IgD-negative memory B cell (primary cell): ENCODE measurements at regions not wholly inside any gene's neighbourhood (a gene's known extent, or its start where the extent isn't known, plus 50 kb on each side); places are given as distances from the start of the nearest gene placed in this dataset.

Experiments
- H3K27ac Mint-ChIP-seq, 3 donors: one replicate each; pipeline ENCODE4 v1.8.0; 2020 to 2022; ENCODE audit warnings: mild to moderate bottlenecking in 3 of 3, mixed read lengths in 3 of 3, moderate library complexity in 1 of 3
- H3K27me3 Mint-ChIP-seq: one replicate; pipeline ENCODE4 v1.8.0; 2021; ENCODE audit warnings: mixed read lengths
- H3K36me3 Mint-ChIP-seq: one replicate; pipeline ENCODE4 v1.8.0; 2020; ENCODE audit warnings: mild to moderate bottlenecking, mixed read lengths
- H3K4me1 Mint-ChIP-seq, 3 donors: one replicate each; pipeline ENCODE4 v1.8.0; 2020 to 2022; ENCODE audit warnings: mixed read lengths in 3 of 3, mild to moderate bottlenecking in 1 of 3
- H3K4me3 Mint-ChIP-seq, 4 donors: one replicate each; pipeline ENCODE4 v1.8.0; 2020 to 2022; ENCODE audit warnings: mild to moderate bottlenecking in 4 of 4, mixed read lengths in 4 of 4, moderate library complexity in 3 of 4
- H3K9me3 Mint-ChIP-seq, 3 donors: one replicate each; pipeline ENCODE4 v1.8.0; 2020 to 2021; ENCODE audit warnings: mixed read lengths in 3 of 3, mild to moderate bottlenecking in 1 of 3

DNA sequence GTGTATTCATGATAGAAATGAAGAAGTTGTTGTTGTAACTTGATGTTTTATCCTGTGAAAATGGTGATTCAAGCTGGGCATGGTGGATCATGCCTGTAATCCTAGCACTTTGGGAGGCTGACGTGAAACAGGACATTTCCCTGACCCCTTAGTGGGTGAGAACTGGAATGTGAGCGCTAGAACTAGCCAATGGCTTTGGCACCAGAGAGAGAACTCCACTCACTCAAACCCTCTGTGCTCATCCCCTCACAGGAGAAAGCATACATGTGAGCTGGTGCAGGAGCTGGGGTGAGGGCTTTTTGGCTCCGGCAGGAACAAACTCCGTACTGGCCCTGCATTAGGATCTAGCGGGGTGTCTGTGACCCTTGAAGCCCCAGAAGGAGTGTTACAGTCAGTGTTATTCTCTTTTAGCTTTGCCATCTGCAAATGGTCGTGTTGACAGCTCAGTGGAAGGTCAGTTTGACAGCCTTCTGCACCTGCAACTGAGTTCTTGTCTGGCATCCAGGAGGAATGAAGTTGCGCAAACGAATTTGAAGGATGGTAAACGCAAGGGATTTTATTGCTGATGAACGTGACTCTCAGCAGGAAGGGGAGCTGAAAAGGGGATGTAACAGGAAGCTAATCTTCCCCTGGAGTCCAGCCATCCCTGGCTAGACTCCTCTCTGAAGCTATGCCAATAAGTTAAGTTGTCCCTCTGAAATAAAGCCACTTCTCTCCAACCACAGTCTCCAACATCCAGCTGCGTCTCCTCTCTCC, 1016.6 kb upstream of the CADM2 start:
- H3K4me3 Mint-ChIP-seq: no peak overlapping the region
- H3K27me3 Mint-ChIP-seq: no peaks in the 10 kb centered on the region
- no peaks in the 10 kb centered on the region for H3K36me3 Mint-ChIP-seq
- no peaks in the 10 kb centered on the region for H3K4me1 Mint-ChIP-seq
- H3K9me3 Mint-ChIP-seq: peaks cover 0 to 16% (median 2%) of the 10 kb centered on the region in 3 donors
- no peak overlapping the region for H3K27ac Mint-ChIP-seq

DNA sequence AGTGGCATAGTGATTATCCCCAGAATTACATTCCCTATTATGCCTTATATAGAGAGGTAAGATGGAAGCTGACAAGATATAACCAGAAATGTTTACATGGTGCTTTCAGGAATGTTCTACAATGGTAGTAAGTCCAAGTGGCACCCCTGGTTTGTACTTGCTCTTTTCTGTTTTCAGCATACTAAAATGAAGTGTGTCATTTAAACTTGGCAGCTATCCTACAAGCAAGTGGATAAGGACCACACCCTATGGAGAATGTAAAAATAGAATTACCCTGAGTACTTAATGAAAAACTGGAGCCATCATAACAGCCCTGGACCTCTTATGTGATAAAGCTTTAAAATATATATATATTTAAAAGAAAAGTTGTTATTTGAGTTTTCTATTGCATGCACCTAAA, 1012.7 kb upstream of the CADM2 start:
- Mint-ChIP-seq H3K9me3 (peaks cover 0 to 20% (median 2%) of the 10 kb centered on the region in 3 donors), H3K4me3 (no peak overlapping the region), H3K27me3 (no peaks in the 10 kb centered on the region), H3K4me1 (no peaks in the 10 kb centered on the region), H3K27ac (no peak overlapping the region), H3K36me3 (no peaks in the 10 kb centered on the region)

DNA sequence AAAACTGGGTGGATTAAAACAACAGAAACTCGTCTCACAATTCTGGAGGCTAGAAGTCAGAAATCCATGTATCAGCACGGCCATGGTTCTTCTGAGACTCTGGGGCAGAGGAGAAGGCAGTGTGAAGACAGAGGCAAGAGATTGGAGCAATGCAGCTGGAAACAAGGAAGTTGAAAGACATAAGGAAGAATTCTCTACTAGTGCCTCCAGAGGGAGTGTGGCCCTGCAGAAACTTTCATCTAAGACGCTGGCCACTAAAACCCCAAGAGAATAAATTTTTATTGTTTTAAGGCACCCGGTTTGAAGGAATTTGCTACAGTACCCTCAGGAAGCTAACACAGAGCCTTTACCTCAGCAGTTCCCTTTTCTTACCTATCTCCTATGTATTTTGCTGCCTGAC, 1012.2 kb upstream of the CADM2 start:
- Mint-ChIP-seq H3K4me1 (no peaks in the 10 kb centered on the region), H3K36me3 (no peaks in the 10 kb centered on the region), H3K27me3 (no peaks in the 10 kb centered on the region), H3K4me3 (no peak overlapping the region), H3K9me3 (peaks cover 0 to 20% (median 2%) of the 10 kb centered on the region in 3 donors), H3K27ac (no peak overlapping the region)

DNA sequence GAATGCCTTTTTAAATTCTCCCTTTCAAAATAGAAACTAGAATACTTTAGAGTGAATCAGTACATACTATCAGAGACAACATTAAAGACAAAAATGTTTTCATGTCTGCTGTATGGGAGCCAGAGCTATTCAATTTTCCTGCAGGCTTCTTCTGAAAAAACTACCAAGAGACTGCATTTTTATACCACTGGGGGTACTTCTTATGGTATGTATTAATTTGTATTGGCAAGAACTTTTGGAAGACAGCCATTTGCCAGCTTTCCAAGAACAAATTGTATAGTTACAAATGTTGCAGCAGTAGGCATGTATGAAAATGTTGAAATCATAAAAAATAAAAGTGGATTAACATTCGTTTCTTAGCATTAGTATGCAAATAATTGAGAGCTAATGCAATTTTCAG, 1010.0 kb upstream of the CADM2 start:
- Mint-ChIP-seq H3K27me3 (no peaks in the 10 kb centered on the region), H3K4me1 (no peaks in the 10 kb centered on the region), H3K9me3 (peaks cover 0 to 25% (median 2%) of the 10 kb centered on the region in 3 donors), H3K27ac (no peak overlapping the region), H3K36me3 (no peaks in the 10 kb centered on the region), H3K4me3 (no peak overlapping the region)

DNA sequence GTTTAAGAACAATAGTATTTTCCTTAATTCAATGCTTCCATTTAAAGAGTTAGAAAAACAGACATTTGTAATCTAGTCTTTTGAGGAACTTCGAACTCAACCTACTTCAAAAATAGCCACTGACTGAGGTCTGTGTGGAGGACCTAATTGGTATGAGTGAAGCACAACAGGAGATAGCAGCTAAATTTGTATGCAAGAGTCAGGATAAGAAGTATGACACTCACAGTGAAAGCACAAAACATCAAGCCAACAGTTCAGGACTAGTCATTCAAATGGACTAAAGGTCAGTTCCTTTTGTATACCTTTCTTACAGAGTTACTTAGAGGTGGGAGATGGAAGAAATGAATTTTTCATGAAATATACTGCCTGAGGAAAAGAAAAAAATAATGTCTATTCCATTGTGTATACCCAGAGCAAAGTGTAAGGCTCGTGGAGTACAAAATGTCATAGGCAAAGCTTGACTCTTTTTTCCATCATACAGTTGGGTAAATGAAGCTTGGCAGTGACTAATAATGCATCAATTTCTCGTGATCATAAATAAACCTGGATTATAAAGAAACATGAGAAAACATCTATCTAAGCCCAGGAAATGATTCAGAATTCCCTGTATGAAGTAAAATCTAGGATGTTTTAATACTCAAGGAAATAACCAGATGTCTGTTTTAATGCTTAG, 1005.2 kb upstream of the CADM2 start:
- Mint-ChIP-seq H3K4me3 (no peak overlapping the region), H3K27me3 (no peaks in the 10 kb centered on the region), H3K9me3 (peaks cover 2 to 9% (median 5%) of the 10 kb centered on the region in 3 donors), H3K4me1 (no peaks in the 10 kb centered on the region), H3K27ac (no peak overlapping the region), H3K36me3 (no peaks in the 10 kb centered on the region)

DNA sequence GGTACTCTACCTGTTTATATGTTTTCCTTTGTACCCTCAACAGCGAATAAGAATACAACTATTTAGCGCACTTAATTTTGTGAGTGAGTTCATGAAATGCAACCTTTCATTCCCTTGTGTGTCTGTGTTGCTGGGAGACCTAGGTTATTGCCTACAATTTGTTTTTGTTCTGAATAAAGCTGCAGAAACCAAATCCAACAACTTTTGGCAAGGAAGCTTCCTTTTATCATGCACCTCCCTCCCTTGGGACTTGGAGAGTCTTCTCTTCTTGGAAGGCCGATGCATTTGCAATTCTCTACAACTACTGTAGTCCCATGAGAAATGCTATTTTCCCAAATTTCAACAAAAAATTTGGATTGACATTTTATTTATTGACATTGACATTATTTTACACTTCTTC, 1002.4 kb upstream of the CADM2 start:
- Mint-ChIP-seq H3K27ac (no peak overlapping the region), H3K4me3 (no peak overlapping the region), H3K36me3 (no peaks in the 10 kb centered on the region), H3K27me3 (no peaks in the 10 kb centered on the region), H3K9me3 (peaks cover 2 to 5% (median 5%) of the 10 kb centered on the region in 3 donors), H3K4me1 (no peaks in the 10 kb centered on the region)

DNA sequence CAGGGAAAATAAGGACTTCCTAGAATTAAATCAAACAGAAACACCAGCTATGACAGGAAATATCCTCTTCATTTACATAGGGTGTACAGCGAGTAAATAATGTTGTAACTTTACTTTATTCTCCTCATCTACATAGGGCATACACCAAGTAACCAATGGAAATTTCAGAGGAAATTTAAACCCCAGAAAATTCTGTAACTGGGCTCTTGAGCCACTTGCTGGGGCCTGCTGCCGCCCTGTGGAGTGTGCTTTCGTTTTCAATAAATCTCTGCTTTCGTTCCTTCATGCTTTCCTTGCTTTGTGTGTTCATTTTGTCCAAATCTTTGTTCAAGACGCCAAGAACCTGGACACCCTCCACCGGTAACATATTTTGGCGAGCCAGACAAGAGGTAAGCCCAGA, 990.4 kb upstream of the CADM2 start:
- no peak overlapping the region for H3K4me3 Mint-ChIP-seq
- H3K27me3 Mint-ChIP-seq: no peaks in the 10 kb centered on the region
- peaks cover 3 to 12% (median 6%) of the 10 kb centered on the region in 3 donors for H3K9me3 Mint-ChIP-seq
- no peak overlapping the region for H3K27ac Mint-ChIP-seq
- H3K36me3 Mint-ChIP-seq: no peaks in the 10 kb centered on the region
- H3K4me1 Mint-ChIP-seq: no peaks in the 10 kb centered on the region

DNA sequence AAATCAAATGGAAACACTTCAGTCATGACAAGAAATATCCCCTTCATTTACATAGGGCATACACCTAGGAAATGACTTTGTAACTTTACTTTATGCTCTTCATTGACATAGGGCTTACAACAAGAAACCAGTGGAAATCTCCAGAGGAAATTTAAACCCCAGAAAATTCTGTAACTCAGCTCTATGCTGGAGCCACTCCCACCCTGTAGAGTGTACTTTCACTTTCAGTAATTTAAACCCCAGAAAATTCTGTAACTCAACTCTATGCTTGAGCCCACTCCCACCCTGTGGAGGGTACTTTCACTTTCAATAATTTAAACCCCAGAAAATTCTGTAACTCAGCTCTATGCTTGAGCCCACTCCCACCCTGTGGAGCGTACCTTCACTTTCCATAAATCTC, 987.1 kb upstream of the CADM2 start:
- H3K27me3 Mint-ChIP-seq: no peaks in the 10 kb centered on the region
- H3K27ac Mint-ChIP-seq: no peak overlapping the region
- H3K9me3 Mint-ChIP-seq: peaks cover 2 to 6% (median 2%) of the 10 kb centered on the region in 3 donors
- no peaks in the 10 kb centered on the region for H3K4me1 Mint-ChIP-seq
- H3K36me3 Mint-ChIP-seq: no peaks in the 10 kb centered on the region
- H3K4me3 Mint-ChIP-seq: no peak overlapping the region

DNA sequence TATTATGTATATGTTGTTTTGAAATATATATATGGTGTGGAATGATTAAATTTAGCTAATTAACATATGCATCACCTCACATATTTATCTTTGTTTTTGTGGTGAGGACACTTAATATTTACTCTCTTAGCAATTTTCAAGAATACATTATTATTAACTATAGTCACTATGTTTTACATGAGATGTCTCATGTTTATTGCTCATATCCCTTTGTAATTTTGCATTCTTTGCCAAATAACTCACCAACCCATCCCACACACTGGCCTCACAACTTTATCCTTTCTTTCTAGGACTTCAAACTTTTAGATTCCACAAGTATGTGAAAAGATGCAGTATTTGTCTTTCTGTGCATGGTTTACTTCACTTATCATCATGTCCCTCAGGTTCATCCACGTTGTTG, 950.2 kb upstream of the CADM2 start:
- Mint-ChIP-seq H3K9me3 (peaks cover 0 to 10% (median 2%) of the 10 kb centered on the region in 3 donors), H3K4me1 (no peaks in the 10 kb centered on the region), H3K36me3 (no peaks in the 10 kb centered on the region), H3K27ac (no peak overlapping the region), H3K4me3 (no peak overlapping the region), H3K27me3 (no peaks in the 10 kb centered on the region)

DNA sequence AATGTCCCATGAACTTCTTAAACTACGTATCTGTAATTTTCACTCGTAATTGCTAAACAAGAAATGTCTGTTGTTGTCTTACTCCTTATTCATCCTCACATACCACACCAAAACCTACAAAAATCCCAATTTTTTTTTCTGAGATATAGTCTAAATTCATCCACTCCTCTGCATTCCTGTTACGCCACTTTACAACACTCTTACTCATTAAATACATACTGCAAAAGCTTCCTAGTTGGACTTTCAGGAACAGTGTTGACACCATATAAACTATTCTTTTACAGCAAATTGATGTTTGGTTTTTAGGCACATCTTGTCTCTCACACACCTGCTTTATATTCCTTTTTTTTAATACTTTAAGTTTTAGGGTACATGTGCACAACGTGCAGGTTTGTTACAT, 934.9 kb upstream of the CADM2 start:
- Mint-ChIP-seq H3K27me3 (no peaks in the 10 kb centered on the region), H3K36me3 (no peaks in the 10 kb centered on the region), H3K4me1 (no peaks in the 10 kb centered on the region), H3K4me3 (no peak overlapping the region), H3K9me3 (peaks cover 0 to 5% (median 4%) of the 10 kb centered on the region in 3 donors), H3K27ac (no peak overlapping the region)

DNA sequence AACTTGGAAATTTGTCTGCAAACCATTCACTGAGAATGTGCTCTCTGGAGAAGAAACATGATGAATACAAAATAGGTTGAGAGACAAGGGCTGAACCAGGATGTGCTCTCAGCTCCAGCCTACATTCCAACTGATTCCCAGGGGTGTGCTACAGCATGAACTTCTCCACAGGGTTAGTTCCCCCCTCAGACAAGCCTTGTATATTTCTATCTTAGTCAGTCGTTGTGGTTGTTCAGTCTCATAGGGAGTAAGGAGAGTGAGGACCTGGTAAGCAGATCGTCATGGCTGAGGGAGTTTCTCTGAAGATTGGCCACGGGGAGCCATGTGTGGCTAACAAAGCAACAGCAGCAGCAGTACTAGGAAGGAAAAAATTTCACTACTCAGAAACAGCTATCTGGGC, 919.7 kb upstream of the CADM2 start:
- no peak overlapping the region for H3K27ac Mint-ChIP-seq
- H3K36me3 Mint-ChIP-seq: no peaks in the 10 kb centered on the region
- peaks cover 2 to 22% (median 3%) of the 10 kb centered on the region in 3 donors for H3K9me3 Mint-ChIP-seq
- H3K4me1 Mint-ChIP-seq: no peaks in the 10 kb centered on the region
- H3K27me3 Mint-ChIP-seq: no peaks in the 10 kb centered on the region
- no peak overlapping the region for H3K4me3 Mint-ChIP-seq

DNA sequence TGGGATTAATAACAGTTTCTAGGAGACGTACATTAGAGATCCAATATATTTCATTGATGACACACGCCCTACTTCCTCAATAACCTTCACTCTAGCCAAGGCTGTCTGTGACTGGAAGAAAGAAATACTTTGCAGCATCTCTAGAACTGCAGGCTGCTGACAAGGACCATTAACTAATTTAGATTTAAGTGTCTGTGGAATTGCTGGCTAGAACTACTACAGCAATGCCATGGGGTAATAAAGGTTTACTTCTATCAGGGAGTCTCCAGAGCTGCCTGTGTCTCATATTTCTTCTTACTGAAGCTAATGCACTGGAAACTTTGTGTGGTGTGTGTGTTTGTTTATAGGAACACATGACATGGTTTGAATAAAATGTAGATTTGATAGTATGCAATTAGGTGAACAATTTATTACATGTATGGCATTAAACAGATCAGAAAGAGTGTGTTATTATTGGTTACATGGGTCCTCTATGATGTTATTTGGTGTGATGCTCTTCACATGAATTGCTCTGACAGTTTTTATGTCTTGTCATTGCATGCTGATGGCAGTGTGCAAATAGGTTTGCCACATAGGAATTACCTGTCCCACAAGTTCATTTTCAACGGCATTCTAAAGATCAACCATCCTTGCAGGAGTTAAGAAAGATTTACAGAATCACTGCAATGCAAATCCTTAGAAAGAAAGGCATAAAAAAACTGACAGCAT, 916.2 kb upstream of the CADM2 start:
- H3K27ac Mint-ChIP-seq: no peak overlapping the region
- H3K4me1 Mint-ChIP-seq: peaks cover 0 to 1% (median 0%) of the 10 kb centered on the region in 3 donors
- H3K9me3 Mint-ChIP-seq: peaks cover 0 to 7% (median 2%) of the 10 kb centered on the region in 3 donors
- H3K27me3 Mint-ChIP-seq: no peaks in the 10 kb centered on the region
- no peak overlapping the region for H3K4me3 Mint-ChIP-seq
- no peaks in the 10 kb centered on the region for H3K36me3 Mint-ChIP-seq

DNA sequence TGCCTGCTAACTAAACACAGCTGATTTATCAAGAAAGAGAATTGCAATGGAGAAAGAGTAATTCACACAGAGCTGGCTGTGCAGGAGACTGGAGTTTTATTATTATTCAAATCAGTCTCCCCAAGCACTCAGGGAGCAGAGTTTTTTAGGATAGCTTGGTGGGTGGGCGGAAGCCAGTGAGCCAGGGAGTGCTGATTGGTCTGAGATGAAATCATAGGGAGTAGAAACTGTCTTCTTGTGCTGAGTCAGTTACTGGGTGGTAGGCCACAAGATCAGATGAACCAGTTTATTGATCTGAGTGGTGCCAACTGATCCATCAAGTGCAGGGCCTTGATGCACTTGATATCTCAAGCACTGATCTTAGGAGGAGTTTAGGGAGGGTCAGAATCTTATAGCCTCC, 891.9 kb upstream of the CADM2 start:
- H3K27ac Mint-ChIP-seq: no peak overlapping the region
- H3K4me1 Mint-ChIP-seq: no peaks in the 10 kb centered on the region
- no peaks in the 10 kb centered on the region for H3K36me3 Mint-ChIP-seq
- no peaks in the 10 kb centered on the region for H3K27me3 Mint-ChIP-seq
- H3K9me3 Mint-ChIP-seq: peaks cover 0 to 4% (median 0%) of the 10 kb centered on the region in 3 donors
- no peak overlapping the region for H3K4me3 Mint-ChIP-seq

DNA sequence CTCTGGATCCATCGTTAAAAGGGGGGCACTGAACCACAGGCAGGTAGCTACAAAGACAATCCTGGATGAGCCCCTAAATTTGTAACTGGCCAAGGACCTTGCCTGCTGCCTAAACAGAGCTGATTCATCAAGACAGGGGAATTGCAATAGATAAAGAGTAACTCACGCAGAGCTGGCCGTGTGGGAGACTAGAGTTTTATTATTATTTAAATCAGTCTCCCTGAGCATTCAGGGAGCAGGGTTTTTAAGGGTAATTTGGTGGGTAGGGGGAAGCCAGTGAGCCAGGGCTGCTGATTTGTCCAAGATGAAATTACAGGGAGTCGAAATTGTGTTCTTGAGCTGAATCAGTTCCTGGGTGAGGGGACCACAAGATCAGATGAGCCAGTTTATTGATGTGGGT, 885.1 kb upstream of the CADM2 start:
- Mint-ChIP-seq H3K27me3 (no peaks in the 10 kb centered on the region), H3K27ac (no peak overlapping the region), H3K4me1 (no peaks in the 10 kb centered on the region), H3K36me3 (peaks cover 2% of the 10 kb centered on the region), H3K9me3 (peaks cover 3 to 8% (median 4%) of the 10 kb centered on the region in 3 donors), H3K4me3 (no peak overlapping the region)

DNA sequence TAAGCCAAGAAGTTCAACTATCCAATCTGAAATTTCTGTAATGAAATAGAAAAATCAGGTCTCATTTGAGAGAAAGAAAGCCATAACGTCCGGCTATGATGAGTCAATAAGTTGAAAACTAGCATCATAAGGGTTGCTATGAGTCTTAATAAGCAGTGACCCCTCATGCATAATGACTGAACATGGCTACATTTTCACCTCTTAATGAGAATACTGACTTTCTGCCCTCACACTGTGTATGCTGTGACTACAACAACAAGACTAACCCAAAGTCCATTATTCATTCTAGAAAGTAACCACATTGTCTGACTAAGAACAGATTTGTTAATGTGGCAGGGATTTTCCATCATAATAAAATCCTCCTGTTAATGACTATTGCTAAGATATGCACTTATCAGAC, 884.0 kb upstream of the CADM2 start:
- Mint-ChIP-seq H3K27ac (no peak overlapping the region), H3K4me1 (no peaks in the 10 kb centered on the region), H3K27me3 (no peaks in the 10 kb centered on the region), H3K9me3 (peaks cover 3 to 8% (median 4%) of the 10 kb centered on the region in 3 donors), H3K4me3 (no peak overlapping the region), H3K36me3 (peaks cover 2% of the 10 kb centered on the region)
